Activated CD4-positive, CD25-positive, alpha-beta regulatory T cell treated with anti-CD3 and anti-CD28 coated beads, Interleukin-2, amount 50 U/mL, for 72 hours (primary cell): ENCODE measurements at regions not wholly inside any gene's neighbourhood (a gene's known extent, or its start where the extent isn't known, plus 50 kb on each side); places are given as distances from the start of the nearest gene placed in this dataset.

Experiments
- DNase-seq: peaks from one replicate; pipeline ENCODE4 v3.0.0; 2021

- DNase-seq = no peak
Measured at GRCh38 chr4:155616117-155616516, 50.5 kb upstream of the GUCY1A1 start.

GRCh38 chr4:155615081-155615887 is 51.4 kb upstream of the GUCY1A1 start:
- no peak for DNase-seq

GRCh38 chr4:155614111-155614762 is 52.4 kb upstream of the GUCY1A1 start:
- DNase-seq = no peak

DNA sequence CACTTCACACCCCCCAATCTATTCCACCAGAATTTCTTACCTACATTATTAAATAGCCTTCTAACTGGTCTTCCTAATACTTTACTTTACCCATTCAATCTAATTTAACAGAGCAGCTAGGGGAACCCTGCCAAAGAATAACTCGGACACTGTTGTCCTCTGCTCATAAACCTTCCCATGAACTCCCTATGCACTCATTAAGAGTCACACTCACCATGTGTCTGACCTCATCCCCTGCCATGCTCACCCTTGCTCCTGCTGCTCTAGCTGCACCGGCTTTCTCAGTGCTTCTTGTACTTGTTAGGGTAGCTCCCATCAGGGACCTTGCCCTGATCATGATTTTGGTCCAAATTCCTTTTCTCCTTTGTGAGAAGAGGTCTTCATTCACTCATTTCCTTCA is 54.6 kb upstream of the GUCY1A1 start:
- no peak for DNase-seq

DNA sequence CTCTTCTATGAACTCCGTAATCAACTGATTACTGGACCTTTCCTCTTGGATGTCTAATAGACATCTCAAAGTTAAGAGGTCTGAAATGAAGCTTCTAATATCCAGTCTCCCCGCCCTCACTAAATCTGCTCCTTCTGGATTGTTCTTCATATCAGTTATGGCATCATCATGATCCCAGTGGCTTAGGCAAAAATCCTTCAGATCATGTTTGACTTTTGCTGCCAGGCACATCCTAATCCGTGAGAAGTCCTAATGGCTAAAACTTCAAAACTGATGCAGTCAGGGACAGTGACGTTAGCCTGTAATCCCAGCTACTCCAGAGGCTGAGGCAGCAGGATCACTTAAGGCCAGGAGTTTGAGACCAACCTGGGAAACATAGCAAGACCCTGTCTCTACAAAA is 55.1 kb upstream of the GUCY1A1 start:
- no peak for DNase-seq

DNA sequence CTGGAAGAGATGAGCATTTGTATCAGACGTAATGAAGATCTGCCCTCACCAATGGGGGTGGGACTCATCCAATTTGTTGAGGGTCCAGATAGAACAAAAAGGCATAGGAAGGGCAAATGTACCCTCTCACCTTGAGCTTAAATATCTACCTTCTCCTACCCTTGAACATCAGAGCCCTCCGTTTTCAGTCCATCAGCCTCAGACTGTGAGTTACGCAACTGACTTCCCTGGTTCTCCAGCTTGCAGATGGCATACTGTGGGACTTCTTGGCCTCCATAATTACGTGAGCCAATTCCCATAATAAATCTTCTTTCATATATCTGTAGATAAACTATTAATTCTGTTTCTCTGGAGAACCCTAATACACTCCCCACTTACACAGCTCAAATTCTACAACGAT is 56.5 kb upstream of the GUCY1A1 start:
- DNase-seq = no peak

GRCh38 chr4:155609455-155610059 is 57.1 kb upstream of the GUCY1A1 start:
- DNase-seq = no peak

DNA sequence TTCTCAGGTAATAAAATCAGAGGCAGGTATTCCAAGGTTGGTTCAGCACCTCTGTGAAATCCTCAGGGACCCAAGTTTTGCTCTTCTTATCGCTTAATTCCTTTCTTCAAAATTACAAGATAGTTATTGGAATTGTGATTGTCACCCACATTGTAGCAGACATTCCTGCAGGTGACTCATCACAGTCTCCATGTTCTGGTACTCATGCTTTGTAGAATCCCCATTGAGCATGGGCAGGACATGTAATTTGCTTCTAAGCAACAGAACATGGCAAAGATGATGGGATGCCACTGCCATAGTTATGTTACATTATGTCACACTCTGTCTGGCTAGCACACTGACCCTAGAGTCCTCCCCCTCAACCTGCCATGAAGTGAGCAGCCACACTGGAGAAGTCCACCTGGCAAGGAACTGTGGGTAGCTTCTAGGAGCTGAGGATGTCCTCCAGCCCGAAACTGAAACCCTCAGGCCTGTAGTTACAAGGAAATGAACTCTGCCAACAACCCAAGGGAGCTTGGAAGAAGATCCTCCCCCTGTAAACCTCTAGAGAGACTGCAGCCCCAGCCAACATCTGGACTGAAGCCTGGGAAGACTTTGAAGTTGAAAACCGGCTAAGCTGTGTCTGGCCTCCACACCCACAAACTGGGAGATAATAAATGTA is 58.3 kb upstream of the GUCY1A1 start:
- no peak for DNase-seq

GRCh38 chr4:155607481-155607880 is 59.2 kb upstream of the GUCY1A1 start:
- DNase-seq = no peak

GRCh38 chr4:155604718-155605626 is 61.7 kb upstream of the GUCY1A1 start:
- no peak for DNase-seq

DNA sequence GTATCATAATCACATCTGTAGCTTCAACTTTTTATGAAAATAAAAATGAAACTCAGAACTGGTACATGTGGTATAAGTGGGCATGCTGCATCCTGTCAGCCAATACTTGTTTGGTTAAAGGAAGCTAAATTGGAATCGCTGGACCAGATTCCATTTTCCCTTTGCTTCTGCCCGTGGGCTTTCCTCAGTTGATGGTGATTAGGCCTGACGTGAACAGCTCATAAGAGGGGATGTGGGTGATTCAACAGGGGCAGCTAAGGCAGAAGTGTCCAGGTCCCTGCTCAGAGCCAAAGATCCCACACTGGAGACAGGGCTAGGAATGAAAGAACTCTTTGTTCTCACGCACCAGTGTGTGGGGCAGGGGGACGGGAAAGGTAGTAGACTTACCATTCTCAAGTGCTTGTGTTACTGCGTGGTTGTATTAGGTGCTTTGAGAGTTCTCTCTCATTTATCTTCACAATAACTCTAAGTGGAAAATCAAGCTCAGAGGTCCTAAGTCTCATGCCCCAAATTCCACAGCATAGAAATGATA is 63.2 kb upstream of the GUCY1A1 start:
- no peak for DNase-seq

DNA sequence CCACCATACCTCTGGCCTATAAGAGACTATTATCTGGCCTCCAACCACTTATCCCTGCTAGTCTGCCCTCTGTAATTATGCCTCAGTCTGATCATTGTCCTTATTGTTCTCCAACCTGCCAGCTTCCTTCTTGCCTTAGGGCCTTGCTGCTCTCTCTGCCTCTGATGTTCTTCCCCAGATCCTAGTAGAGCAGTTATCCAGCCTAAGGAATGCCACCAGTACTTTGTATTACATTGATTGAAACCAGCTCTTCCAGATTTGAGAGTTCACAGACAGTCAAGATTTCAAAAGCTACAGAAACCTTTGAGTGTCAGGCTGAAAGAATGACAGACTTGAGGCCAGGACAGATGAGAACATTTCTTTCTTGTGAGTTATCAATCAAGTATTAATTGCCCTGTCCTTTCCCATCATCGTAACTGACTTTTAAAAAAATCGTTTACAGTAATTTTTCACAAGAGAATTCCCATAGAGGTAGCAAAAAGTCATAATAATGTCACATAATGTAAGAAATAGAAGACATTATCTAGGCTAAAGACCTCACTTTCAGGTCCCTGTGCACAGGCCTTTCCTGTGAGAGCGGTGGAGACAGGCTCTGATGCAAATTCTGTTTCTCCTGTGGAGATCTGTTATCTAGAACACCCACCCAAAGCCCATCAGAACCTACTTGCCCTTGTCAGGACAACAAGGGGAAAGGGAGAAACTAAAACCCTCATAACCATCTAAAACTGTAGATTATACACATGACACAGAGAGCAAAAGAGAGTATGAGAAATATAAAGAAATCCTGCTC is 64.1 kb upstream of the GUCY1A1 start:
- no peak for DNase-seq

DNA sequence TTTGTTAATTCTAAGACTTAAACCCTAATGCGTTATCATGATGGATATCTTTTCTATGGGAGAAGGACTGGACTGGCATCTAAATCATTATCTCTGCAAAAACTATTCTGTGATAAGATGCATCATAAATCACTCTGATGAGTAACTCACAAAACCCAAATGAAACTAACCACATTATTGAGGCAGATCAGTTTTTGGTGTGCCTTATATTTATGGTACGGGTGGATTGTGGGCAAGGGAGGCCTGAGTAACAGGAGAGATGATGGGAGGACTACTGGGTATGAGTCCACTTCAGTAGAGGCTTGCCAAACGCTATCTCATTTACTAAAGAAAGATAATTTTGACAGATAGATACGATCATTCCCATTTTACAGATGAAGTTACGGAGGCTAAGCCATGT is 66.4 kb upstream of the GUCY1A1 start:
- DNase-seq = no peak

DNA sequence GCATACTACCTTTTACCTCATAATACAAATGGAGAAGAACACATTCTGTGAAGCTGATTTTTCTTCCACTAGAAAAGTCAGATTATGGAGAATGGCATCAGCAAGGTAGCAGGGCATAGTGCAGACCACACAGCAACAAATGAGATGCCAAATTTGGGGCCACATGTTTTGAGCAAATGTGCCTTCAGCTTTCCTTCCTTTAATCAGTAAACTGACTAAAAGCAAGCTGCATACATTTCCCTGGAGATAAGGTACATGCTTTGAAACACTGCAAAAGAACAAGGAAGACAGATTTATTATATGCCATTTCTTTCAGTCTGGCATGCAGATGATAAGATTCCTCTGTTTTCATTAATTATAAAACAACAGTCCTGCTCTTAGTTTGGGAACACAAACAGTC is 67.1 kb upstream of the GUCY1A1 start:
- no peak for DNase-seq

DNA sequence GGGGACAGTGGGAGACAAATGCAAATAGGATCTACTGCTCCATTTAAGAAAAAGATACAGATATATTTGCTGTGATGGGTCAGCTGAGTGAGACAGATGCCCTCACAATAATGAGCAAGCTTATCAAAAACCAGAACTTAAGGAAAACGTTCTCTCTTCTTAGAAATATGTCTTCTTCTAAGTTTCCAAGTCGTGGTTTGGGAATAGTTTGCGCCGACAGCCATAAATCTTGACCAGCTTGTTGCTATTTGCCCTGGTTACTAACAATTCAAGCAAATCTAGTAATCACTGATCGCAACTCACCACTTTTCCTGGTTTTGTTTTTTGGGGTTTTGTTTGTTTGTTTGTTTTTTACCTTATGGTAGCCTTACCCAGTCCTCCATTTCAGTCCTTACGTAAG is 67.6 kb upstream of the GUCY1A1 start:
- no peak for DNase-seq

DNA sequence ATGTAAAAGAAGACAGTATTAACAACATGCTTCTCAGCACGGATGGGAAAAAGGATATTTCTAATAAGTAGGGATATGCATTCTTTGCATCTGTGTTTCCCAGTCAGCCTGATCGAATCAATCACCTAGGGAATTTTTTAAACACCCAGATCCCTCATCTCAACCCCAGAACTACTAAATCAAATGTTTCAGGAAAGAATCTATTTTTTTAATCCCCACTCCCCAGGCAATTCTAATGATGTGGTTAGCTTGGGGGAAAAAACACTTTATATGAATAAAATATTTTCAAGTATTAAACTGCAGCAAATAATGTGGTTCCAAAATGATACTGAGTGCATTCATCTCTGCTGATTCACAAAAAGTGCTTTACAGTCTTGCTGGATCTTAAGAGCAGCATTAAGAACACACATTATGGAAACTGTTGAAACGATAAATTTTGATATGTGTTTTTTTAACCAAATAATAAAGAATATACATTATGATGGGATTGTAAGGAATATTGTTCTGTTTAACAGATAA is 68.7 kb upstream of the GUCY1A1 start:
- no peak for DNase-seq

GRCh38 chr4:155597281-155597680 is 69.4 kb upstream of the GUCY1A1 start:
- no peak for DNase-seq

DNA sequence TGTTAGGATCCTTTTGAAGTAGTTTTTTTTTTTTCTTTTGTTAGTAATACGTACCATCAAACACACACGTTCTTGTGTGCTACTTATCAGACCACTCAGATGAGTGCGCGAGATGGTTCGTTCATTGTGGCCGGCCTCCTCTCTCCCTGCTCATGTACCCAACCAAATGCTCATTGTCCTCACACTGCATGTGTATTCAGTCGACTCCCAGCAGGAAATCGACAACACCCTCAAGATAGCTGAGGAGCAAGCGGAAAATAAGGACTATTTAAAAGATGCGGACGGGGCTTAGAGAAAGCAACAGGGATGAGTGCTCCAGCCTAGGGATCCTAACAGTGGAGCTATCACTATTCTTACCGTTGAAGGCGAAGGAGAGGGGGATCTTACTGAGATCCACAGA is 72.9 kb upstream of the GUCY1A1 start:
- no peak for DNase-seq

GRCh38 chr4:155592938-155593297 is 73.7 kb upstream of the GUCY1A1 start:
- DNase-seq = no peak

DNA sequence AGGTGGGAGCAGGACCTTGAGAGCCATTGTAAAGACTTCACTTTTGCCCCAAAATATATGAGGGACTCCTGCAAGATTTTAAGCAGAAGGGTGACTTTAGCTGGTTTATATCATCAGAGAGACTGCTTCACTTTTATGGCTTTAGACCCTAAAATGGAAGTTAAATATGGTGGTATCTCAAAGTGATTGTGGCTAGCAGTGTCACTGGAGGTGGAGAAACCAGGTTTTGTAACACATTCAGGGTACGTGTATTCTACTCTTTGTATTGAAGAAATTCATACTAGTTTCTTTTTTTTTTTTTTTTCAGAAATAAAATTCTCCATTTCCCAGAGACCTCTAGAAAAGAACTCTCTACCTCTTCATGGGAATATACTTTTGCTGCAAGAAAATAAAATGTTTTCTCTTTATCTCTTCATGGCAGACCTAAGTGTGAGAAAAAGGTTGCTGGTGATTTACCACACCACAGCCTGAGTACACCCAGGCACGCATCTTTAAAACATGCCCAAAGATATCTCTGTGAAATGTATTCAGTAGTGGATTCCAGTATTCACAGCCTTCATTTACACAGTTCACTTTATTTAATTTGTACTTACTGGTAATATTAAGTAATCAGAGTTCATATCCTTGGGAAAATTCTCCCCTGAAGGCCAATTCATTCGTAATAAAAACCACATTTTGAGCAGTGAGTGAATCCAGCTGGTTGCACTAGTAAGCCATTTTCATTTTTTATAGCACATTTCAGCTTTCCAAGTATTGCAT is 74.3 kb upstream of the GUCY1A1 start:
- DNase-seq = no peak

GRCh38 chr4:155591738-155592143 is 74.9 kb upstream of the GUCY1A1 start:
- DNase-seq = no peak
